SKM-1 (cell line): ENCODE measurements at regions not wholly inside any gene's neighbourhood (a gene's known extent, or its start where the extent isn't known, plus 50 kb on each side); places are given as distances from the start of the nearest gene placed in this dataset.
"Not testable (repeated sequence)": the region's sequence is repeated elsewhere in the genome, so short reads cannot be mapped to it uniquely, and the experiment has no call there.

ENCODE experiments used
- DNase-seq: peaks from one replicate; lab custom pipeline; 2025; ENCODE audit not compliant: unreplicated experiment; lab: John Stamatoyannopoulos, UW

DNA sequence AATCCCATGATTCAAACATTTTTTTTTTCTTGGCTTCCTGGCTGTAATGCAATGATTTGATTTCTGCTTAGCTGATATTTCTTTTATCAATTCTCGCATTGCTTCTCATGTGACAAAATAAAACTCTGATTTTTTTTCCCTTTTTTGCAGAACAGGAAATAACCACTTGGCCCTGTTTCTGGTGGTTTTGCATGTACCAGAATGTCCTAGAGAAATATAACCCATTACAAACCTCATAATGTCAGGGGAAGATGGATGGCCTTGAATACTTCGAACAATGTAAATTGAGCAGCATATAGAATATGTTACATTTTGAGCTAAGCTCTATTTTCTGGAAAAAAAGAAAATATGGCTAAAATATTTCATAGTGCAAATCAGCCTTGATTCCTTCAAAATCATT, 275.6 kb downstream of the RAP2B start:
- no peak for DNase-seq

DNA sequence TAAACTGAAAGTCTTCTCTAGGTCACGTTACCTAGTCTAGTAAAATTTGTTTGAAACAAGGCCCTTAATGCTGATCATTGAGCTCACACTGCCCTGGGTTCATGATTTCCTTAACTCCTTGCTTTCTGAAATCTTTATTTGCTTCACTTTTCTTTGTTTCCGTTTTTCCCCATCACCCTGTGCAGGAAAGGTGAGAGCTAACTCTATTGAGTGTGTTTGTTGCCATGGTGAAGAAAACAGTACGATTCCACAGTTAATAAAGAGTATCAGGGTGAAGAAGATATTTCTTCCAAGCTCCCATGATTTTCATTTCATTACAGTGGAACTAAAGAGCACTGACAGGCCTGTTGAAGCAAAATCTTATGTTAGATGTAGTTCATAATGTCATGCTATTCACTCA, 276.2 kb downstream of the RAP2B start:
- no peak for DNase-seq

DNA sequence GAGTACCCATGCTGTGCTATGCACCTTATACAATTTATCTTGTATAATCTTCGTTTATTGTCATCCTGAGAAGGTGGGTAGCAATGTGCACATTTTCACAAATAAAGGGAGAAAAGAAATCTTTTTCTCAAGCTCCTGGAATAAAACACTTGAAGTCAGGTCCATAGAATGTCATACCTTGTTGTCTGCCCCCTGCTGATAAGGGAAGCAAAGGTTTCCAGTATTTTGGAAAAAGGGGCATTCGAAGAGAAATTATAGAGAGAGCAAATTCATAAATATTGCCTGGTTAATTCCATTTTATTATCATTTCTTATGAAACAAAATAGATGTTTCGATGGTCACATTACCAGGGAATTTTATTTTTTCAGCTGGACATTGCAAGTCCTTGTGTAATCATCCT, 277.8 kb downstream of the RAP2B start:
- no peak for DNase-seq

DNA sequence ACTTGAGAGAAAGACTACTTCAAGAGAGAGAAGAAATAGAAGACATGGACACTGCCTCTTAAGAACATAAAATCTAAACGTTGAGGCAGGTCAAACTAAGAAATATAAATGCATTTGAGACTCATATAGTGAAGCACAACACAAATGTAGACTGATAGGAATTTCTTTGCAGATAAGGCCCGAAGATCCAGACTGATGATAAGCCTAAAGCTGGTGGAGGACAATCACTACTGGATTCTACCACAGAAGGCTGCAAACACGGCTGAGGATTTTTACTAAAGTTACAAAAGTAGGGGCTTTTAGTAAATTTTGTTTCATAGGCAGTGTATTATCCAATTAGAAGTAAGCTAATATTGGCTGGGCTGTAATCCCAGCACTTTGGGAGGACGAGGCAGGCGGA, 278.3 kb downstream of the RAP2B start:
- DNase-seq: no peak

DNA sequence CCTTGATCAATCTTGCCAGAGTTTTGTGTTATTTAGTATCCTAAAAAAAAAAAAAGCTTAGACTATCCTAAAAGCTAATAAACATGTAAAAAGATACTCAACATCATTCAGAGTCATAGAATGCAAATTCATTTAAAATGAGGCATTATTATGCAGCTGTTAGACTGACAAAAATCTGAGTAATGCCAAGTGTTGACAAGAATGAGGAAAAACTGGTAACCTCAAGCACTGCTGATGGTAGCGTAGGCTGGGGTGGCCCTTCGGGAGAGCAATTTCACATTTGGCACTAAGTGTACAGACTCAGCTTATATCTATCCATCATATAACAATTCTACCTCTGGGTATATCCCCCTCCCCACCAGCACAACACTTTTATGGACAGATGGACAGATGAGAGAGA, 280.4 kb downstream of the RAP2B start:
- no peak for DNase-seq

DNA sequence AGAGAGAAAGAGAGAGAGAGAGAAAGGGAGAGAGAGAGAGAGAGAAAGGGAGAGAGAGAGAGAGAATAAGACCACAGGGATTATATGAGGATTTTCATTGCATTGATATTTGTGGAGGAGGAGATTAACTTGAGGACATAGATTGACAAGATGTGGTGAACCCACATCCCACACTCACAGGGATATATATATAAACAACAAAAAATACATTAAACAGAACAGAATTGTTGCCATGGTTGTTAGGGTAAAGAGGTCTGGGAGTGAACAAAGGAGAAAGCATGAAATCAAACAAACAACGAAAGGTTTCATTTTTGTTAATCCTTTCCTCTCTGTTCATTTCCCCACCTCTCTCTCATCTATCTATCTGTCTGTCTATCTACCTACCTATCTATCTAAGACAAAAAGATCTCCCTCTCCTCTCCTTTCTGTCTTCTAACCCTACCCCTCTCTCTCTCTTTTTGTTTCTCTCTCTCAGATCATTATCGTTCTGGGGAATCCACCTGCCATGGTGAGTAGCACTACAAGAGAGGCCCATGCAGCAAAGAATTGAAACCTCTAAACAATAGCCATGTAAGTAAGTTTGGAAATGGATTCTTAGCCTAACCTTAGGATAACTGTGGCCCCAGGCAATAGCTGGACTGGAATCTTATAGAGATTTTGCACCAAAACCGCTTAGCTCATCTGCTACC, 280.9 kb downstream of the RAP2B start:
- DNase-seq: no peak

DNA sequence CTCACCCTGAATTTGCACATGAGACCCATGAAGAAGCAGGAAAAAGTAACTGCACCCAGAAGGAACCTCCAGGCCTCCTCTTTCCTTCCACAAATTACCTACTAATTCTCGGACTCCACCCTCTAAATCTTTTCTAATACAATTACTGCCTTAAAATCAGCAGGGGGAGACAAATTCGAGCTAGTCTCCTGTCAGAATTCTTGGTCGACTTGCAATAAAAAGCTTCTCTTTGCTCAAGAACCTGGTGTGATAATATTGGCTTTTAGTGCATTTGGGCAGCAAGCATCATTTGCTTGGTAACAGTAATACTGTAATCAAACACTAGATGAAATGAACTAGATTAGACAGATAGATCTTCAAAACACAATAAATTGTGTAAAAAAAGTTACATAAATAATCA, 281.9 kb downstream of the RAP2B start:
- no peak for DNase-seq

DNA sequence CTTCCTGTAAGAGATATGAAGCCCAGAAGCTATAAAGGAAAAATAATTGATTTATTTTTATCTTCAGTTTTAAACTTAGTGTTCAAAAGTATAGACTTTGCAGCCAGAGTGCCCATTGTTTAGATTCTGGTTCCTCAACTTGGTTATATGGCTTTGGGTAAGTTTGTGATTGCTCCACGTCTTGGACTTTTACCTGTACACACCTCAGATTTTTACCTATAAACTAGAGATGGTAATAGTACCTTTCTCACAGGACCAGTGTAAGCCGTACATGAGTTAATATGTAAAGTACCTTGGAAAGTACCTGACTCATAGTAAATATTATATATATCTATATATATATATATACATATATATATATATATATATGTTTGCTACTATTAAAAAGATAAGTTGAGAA, 283.8 kb downstream of the RAP2B start:
- DNase-seq: no peak

DNA sequence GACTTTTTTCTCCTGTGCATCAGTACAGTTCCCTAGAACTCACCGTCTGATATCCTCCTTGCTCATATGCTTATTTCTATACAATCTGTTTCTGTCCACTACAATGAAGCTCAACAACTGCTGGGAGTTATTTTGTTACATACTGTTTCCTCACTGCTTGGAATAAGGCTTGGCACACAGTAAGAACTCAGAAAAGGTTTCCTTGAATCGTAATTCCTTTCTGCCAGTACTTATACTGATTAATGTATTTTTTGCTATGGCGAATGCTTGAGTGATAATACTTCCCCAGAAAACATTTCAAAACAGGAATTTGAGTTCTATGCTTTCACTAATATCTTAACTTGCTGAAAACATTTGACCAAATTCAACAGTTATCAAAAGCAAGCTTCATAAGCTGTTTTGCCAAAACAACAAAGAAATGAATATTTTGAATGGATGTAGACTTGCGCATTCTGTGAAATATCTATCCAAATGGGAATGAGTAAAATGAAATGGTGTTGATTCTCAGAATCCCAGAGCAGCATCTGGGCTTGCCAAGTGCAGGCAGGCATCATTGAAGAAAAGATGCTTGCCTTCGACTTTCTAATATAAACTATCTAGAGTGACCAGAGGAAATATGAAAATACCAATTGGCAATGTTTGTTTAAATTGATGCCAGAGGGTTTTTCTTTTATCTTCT, 286.3 kb downstream of the RAP2B start:
- no peak for DNase-seq

DNA sequence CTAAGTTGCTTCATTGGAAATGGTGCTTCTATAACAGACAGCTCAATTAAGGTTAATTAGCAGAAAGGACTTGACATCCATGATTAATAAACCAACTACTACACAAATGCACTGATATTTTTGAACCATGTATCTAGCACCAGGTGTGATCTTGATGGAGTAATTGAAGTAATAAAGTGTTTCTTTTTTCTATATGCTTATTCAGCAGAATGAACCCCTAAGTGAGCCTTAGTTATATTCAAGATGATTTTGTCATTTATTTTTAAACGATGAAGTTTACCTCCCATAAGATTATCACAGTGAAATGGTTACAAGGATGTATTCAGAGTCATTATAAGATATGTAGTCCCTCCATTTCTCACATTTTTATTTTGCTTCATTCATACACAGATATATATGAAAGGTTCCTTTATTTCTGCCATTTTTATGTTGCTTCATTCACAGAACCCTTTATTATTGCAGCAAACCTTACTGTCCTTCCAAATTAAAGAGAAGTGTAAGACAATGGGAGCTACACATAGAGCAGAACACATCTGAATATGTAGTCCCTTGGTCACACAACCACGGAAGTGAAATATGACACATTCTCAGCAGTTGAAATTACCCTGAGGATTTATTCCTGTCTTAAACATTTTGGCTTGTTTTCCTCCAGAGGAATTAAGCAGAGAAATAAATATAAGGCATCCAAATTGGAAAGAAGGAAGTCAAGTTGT, 295.0 kb downstream of the RAP2B start:
- DNase-seq: no peak

DNA sequence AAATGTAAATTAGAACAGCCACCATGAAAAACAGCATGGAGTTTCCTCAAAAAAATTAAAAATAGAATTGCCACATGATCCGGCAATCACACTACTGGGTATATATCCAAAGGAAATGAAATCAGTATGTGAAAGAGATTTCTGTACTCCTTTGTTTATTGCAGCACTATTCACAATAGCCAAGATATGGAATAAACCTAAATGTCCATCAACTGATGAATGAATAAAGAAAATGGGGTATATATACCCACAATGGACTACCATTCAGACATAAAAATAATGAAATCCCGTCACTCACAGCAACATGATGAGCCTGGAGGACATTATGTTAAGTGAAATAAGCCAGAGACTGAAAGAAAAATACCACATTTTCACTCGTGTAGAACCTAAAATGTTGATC, 296.9 kb downstream of the RAP2B start:
- no peak for DNase-seq

DNA sequence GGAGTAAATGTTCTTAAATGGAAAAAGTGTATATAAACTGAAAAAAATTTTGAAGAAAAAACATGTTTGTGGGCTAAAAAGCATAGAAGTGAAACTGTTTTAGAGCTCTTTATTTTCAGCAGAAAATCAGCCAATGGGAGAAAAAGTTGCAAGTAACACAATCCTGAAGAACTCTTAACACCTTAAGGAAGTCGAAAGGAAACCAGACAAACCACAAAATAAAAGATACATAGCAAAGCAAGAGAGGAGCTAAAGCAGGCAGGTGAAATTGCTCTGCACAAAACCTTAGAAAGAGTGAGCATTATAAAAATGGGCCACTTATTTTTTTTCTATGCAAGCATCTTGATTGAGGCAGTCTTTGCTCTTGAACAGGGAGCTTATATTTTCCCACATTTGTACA, 300.5 kb downstream of the RAP2B start:
- DNase-seq: no peak

DNA sequence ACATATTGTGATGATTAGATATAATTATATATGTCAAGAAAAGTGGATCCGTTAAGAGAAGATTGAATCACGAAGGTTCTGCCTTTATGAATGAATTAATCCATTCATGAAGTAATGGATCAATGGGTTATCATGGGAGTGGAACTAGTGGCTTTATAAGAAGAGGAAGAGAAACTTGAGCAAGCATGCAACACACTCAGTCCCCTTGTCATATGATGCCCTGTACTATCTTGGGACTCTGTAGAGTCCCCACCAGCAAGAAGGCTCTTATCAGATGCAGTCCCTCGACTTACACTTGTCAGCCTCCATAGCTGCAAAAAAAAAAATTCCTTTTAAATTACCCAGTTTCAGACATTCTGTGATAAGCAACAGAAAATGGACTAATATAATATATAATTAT, 301.9 kb downstream of the RAP2B start:
- DNase-seq: no peak

DNA sequence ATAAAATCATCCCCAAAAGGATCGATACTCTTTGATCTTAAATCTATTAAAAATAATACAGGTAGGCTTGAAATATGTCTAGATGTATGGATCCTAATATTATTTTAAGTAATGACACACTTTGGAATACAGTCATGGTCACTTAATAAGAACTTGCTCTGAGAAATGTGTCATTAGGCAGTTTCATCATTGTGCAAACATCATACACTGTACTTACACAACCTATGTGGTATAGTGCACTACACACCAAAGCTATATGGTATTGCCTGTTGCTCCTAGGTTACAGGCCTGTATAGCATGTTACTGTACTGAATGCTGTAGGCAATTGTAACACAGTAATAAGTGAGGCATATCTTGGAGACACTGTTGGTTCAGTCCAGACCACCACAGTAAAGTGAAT, 307.1 kb downstream of the RAP2B start:
- DNase-seq: no peak

DNA sequence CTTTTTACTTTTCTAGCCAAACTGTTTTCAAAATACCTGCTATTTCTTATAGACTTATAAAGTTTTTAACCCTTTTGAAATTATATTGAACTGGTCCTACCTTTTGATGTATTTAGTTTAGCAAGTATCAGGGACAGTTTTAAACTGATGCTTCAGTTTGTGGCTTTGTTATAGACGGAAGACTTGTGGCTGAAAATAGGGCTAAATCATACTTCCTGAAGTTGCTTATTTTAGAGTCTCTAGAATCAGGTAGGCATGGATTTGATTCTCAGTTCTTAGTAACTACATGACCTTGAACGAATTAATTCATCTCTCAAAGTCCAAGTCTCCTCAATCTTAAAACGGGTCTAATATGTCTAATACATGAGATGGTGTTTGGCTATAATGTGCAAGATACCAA, 322.8 kb downstream of the RAP2B start:
- DNase-seq: no peak

DNA sequence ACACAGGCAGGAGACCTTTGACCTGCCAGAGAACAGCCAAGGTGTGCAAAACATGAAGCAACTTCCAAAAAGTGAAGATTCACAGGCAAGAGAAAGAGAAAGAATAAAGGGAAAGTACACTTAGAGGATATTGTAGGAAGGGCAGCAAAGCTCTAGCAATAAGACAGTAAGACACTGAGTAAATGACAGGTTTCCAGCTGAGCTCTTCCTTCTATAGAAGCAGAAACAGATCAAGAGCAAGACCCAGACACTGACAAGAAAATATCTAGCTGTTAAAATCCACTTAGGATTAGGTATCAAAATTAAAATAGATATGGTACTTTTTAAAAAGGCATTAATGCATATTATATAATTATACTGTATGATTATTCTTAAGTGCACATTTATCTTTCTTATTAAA, 333.4 kb downstream of the RAP2B start:
- DNase-seq: no peak

DNA sequence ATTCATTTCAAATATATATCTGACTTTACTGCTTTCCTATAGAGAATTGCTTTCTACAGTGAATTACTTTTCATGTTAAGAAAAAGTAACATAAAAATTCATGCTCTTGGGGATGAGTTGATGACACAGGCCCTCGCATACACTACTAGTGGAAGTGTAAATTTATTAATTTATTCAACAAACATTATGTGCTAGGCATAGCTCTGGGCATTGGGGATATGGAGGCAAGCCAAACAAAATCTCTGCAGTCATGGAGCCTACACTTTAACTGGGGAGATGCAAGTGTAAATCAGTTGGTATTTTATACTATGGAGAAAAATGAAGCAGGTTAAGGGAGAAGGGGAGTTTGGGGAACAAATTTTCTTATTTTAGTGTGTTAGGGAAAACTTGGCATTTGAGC, 340.7 kb downstream of the RAP2B start:
- DNase-seq: no peak

DNA sequence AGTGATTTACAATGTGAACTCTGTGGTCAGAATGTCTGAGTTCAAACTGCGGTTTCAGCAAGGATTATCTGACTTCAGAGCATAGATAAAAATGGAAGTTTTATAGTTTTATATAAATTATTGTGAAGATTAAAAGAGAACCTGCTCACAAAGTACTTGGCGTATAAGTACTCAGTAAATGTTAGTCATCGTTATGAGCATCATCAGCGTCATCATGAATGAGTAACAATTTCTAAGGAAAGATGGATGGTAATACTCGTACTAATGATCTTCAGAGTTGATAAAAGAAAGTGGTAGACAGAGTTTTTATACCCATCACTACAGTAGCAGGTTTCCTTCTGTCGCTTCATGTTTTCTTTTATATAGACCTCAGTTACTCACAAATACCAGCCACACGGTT, 341.8 kb downstream of the RAP2B start:
- DNase-seq: no peak

DNA sequence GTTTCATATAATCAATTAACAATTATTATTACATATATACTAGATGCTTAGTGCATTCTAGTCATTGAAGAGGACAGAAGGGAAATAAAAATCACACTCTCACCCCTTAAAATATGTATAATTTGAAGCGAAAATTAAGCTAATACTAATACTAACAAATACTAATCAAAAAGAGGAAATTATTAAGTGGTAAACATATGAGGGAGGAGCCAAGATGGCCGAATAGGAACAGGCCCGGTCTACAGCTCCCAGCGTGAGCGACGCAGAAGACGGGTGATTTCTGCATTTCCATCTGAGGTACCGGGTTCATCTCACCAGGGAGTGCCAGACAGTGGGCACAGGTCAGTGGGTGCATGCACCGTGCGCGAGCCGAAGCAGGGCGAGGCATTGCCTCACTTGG, 344.2 kb downstream of the RAP2B start:
- not testable (repeated sequence) for DNase-seq

DNA sequence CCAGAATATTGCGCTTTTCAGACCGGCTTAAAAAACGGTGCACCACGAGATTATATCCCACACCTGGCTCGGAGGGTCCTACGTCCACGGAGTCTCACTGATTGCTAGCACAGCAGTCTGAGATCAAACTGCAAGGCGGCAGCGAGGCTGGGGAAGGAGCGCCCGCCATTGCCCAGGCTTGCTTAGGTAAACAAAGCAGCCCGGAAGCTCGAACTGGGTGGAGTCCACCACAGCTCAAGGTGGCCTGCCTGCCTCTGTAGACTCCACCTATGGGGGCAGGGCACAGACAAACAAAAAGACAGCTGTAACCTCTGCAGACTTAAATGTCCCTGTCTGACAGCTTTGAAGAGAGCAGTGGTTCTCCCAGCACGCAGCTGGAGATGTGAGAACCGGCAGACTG, 344.7 kb downstream of the RAP2B start:
- not testable (repeated sequence) for DNase-seq

DNA sequence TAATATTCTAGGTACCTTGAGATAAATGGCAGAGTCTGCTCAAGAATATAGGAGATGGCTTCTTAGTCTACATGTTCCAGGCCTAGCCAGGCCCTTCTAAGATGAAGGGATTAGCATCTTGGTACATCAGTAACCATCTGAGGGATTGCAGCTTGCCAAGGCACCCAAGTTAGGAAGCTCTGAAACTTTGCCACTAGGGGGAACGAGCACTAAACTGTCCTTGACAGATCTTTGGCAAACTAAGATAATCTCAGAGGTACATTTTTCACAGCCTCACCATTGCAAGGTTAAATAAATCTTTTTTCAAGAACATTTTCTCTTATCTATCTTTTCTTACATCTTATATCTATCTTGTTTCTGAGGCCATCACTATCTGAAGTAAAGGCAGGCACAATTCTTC, 351.2 kb downstream of the RAP2B start:
- no peak for DNase-seq

DNA sequence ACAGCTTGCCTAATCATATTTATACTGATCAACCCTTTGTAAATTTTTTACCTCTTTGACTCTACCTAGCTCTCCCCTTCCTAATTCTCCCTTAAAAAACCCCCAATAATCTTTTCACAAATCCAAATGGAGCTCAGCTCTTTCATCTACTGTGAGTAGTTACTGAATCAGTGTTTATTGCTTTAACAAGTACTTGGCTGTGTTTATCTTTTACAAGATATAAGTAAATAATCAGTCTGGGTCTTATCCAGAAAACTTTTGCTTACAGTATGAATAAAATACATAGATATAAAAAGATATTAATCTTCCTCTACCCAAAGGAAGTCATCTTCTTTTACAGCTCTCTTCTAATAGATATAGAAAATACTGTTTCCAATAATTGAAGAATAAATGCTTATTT, 366.4 kb downstream of the RAP2B start:
- DNase-seq: no peak
